HG02884 (cell line): ENCODE measurements at regions not wholly inside any gene's neighbourhood (a gene's known extent, or its start where the extent isn't known, plus 50 kb on each side); places are given as distances from the start of the nearest gene placed in this dataset.
"Not testable (repeated sequence)": the region's sequence is repeated elsewhere in the genome, so short reads cannot be mapped to it uniquely, and the experiment has no call there.

ENCODE experiments used
- ATAC-seq: cut with Tn5 transposase; IDR thresholded peaks from one replicate; pipeline ENCODE4 v1.9.1; 2021; ENCODE audit warnings: mild to moderate bottlenecking, moderate library complexity; ENCODE audit not compliant: unreplicated experiment

DNA sequence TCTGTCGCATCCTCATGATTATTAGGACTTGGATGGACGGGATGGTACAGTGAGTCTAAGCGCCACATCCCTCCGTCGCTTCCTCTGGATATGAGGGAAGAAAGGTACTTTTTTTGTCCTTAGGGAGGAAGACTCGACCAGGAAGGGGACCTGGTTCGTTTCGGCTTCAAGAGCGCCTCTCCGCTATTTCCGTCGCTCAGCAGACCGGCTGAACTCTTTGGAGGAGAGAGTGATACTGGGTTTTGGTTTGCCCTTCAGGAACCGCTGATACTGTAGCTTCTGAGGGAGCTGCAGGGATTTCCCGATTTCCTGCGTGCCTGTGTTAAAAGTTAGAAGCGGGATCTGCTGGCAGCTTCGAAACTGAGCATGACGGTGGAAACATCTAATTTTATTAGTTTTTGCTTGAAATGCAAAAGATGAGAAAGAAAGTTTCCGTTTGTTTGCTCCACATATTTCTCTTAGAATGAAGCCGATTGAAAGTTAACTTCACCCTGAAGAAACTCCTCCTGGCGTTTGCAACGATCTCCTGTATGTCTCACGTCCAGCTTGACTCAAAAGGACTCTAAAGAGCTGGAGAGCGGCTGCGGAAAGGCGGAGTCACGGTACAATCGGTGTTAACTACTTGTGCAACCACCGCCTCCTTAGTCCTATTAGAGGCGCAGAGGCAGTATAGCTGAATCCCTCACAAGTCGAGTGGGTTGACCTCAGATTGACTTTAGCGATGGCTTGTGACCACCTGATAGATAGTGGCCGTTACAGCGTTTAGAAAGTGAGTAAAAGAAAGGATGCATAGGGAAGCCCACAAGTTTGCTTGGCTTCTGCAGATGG, 129.4 kb downstream of the TRIM27 start:
- ATAC-seq: no peak

DNA sequence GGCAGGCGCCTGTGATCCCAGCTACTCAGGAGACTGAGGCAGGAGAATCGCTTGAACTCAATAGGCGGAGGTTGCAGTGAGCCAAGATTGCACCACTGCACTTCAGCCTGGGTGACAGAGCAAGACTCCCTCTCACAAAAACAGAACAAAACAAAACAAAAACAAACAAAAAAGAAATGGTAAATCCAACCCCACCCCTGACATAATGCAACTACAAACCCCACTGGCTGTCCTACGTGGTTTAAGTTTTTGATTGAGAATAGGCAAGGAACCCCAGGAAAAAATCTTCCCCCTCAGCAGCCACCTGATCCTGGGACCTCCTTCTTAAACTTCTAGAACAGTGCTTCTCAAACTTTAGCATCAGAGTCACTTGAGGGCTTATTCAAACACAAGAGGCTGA, 123.1 kb downstream of the TRIM27 start:
- ATAC-seq: not testable (repeated sequence)

DNA sequence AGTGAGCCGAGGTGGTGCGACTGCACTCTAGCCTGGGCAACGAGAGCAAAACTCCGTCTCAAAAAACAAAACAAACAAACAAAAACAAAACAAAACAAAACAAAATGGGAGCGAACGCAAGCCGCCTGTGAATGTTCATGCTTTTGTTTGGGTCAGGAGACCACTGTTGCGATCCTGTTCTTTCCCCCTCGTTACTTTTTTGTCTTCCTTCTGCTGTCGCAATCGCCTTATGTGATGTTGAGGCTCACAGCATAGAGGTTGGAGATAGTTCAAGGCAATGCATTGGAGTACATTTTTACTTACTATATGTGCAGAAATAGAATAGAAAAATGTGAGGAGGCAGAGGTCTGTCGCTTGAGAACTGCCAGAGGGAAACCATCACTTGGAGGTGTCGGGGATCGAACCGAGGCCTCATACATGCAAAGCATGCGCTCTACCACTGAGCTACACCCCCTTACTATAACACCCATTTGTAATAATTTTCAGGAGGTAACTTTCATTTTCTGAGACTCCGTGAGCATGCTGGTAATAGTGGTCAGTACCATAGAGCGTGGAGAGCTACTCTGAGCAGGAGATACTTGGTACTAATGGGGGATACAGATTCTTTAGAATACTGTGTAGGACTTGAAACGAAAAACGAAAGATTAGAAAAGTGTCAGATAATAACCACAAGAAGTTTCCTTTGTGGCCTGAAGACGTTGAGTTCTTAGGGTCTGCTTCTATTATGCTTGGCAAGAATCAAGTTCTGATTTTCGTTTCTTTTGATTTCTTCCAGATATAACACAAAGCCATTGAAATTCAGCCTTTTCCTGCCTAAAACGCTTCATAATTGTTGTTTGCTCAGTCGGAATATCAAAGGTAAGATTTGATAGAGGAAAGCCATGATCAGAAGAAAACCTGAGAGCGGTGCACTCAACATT, 121.1 kb downstream of the TRIM27 start:
- peak; percentile 73 for ATAC-seq

DNA sequence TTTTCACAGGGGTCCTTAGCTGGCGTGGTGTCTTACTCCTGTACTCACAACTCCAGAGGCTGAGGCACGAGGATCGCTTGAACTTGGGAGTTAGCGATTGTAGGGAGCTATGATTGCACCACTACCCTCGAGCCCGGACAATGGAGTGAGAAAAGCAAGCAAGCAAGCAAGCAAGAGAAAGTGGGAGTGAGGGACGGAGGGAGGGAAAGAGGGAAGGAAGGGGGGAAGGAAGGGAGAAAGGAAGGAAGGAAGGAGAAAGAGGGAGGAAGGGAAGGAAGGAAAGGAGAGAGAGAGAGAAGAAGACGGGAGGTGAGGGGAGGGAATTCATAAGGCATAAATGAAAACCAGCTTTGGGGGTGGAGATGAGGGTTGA, 120.5 kb downstream of the TRIM27 start:
- ATAC-seq: no peak

DNA sequence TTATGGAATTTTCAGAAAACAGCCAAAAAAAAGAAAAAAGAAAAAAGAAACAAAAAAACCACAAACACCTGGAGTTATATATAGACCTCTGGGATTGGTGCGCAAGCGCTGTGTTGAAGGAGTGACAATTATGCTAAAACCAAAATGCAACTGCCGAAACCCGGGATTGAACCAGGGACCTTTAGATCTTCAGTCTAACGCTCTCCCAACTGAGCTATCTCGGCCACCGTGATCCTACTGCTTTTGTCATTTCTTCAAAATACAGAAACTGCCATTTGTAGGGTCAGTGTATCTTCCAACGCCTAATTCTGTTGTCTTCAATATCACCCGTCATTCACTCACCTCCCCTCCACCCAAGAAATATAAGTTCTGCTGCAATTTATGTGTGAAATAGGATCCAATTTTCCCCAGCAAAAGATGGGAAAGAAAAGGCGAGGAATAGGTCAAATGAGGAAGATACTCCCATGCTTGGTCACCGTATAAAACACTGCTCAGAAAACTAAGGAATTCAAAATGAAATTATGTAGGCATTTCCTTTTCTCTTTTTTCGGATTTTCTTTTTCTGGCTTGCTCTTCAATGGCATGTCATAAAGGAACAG, 116.0 kb downstream of the TRIM27 start:
- ATAC-seq: no peak

DNA sequence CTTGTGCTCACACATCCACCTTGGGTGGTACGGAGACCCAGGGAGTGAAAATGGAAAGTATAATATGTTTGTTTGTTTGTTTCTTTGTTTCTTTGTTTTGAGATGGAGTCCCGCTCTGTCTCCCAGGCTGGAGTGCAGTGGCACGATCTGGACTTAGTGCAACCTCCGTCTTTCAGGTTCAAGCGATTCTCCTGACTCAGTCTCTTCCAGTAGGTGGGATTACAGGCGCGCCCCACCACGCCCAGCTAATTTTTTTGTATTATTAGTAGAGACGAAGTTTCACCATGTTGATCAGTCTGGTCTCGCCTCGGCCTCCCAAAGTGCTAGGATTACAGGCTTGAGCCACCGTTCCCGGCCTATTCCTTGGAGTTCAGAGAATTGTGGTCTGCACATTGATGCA, 115.4 kb downstream of the TRIM27 start:
- ATAC-seq: no peak

DNA sequence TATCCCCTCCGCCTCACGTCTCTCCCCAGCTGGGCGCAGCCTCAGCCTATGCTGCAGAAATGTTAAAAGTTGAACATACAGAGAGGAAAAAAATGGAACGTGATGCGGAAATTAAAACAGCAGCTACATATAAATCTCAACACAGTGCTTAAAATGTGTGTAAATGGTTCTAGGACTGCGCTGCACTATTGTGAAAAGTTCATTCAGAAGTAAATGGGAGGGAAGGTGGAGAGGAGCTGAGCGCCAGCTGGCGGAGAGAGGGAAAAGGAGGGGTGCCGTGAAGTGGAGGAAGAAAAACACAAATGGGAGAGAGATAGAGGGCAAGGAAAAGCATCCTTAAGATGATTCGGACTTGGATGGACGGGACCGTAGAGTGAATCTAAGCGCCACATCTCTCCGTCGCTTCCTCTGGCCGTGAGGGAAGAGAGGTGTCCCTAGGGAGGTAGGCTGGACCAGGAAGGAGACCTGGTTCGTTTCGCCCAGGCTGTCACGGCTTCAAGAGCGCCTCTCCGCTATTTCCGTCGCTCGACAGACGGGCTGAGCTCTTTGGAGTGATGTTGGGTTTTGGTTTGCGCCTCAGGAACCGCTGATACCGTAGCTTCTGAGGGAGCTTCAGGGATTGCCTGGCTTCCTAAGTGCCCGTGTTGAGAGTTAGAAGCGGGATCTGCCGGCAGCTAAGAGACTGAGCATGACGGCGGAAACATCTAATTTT, 113.7 kb downstream of the TRIM27 start:
- ATAC-seq: no peak

DNA sequence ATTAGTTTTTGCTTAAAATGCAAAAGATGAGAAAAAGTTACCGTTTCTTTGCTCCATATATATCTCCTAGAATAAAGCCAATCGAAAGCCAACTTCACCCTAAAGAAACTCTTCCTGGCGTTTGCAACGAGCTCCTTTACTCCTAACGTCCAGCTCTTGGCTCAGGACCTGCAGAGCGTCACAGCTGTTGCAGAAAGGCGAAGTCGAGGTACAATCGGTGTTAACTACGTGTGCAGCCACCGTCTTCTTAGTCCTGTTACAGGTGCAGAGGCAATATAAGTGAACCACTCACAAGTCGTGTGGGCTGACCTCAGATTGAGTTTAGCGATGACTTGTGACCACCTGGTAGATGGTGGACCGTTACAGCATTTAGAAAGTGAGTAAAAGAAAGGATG, 113.1 kb downstream of the TRIM27 start:
- no peak for ATAC-seq

DNA sequence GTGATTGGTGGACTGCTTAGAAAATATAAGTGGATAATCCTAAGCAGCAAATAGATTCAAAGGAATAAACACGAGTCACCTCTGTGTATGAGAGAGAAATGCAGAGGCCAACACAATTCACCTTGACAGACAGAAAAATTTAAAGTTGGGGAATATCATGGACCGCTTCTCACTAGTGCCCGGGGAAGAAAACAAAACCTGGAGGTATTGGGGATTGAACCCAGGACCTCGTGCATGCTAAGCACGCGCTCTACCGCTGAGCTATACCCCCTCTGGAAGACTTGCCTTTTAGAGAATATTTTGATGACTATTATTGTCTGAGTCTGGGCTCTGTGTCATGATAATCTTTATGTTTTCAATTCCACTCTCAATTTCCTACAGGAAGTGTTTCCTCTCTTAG, 111.9 kb downstream of the TRIM27 start:
- ATAC-seq: no peak

DNA sequence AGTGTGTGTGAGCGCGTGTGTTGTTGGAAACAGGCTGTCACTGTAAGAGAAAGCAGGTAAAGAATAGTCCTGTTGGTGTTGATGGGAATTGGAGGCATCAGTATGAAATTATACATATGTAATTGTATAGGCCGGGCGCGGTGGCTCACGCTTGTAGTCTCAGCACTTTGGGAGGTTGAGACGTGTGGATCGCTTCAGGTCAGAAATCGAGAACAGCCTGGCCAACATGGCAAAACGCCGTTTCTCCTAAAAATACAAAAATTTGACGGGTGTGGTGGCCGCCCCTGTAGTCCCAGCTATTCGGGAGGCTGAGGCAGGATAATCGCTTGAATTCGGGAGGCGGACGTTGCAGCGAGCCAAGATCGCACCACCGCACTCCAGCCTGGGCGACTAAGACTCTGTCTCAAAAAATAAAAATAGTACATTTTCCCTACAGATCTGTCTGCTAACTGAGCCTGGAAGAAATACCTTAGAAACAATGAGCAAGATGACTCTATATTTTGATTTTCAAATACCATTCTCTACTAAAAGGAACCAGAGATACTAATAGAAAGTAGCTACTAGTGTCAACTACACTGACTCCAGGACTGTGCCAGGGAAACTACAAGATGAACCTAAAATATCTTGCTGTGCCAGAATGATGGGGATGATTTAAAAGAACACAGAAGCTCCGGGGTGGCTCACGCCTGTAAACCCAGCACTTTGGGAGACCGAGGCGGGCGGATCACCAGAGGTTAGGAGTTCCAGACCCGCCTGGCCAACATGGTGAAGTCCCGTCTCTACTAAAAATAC, 110.8 kb downstream of the TRIM27 start:
- ATAC-seq: no peak

DNA sequence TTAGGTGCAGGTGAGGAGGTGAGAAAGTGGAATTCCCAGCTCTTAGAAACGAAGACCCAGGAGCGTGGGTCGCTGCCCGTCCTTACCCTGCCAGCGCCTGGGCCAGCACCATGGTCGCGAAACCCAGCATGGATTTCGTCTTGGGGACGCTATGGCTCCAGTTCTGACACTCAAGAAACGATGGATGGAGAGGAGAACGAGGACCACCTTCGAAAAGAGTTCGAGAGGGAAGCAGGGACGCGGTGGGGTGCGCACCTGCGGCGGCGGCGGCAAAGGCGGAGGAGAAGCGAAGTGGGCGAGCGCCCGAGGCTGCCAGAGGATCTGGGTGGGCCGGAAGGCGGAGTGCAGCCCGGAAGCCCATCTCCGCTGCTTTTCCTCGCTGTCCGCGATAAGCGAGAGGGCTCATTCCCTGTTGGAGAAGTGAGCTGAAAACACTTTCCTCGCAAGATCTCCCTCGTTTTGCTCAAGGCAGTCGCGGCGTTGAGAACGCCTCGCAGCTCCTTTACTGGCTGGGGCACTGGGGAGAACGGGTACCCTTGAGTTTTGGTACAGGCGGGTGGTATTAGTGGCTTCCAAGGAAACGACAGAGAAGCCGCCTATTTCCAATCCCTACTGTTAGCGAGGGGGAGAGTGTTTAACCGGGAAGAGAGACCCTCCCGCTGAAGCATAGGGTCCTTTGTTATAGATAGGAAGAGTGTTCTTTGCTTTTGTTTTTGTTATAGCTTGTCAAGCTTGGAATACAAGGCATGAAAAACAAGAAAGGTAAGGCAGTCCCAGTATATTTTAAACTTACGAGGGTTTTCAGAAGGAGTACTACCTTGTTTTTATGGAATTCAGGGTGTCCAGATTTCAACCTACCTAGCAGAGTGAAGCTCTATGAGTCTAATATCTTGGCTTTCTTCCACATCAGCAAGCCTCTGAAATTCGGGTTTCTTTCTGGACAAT, 109.5 kb downstream of the TRIM27 start:
- no peak for ATAC-seq

DNA sequence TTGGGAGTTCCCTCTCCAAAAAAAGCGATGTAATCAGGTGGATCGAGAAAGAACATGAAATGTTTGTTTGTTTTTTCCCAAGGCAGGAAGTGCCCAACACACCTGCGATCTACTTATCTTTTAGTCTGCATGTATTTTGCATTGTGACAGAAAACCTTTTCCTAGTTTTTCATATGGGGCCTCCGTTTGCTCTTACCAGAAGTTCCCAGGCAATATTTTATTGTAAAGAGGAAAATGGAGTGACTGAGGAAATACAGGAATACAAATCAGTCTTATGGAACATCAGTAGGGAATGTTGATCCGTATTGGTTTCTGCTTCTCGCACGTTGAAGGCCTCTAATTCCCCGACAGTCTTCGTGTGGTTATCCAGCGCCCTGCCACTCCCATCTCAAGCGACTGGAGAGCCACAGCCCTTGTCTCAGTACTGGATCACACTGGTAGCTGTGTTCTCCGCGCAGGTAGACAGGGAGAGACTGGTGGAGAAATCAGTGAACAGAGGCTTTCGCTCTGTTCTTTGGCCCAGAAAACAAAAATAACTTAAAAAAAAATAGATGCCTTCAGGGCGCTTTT, 107.4 kb downstream of the TRIM27 start:
- ATAC-seq: no peak

DNA sequence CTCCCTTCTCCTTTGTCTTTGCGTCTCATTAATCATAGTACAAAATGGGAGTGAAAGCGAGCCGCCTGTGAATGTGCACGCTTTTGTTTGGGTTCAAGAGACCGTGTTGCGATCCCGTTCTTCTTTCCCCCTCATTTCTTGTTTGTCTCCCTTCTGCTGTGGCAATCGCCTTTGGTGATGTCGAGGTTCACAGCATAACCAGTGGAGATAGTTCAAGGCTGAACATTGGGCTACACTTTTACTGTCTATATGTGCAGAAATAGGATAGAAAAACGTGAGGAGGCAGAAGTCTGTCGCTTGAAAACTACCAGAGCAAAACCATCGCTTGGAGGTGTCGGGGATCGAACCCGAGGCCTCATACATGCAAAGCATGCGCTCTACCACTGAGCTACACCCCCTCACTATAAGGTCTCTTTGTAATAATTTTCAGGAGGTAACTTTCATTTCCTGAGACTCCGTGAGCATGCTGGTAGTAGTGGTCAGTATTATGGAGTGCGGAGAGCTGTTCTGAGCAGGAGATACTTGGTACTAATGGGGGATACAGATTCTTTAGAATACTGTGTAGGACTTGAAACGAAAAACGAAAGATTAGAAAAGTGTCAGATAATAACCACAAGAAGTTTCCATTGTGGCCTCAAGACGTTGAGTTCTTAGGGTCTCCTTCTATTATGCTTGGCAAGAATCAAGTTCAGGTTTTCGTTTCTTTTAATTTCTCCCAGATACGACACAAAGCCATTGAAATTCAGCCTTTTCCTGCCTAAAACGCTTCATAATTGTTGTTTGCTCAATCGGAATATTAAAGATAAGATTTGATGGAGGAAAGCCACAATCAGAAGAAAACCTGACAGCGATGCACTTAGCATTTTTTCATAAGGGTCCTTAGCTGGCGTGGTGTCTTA, 106.6 kb downstream of the TRIM27 start:
- ATAC-seq: peak; percentile 60

DNA sequence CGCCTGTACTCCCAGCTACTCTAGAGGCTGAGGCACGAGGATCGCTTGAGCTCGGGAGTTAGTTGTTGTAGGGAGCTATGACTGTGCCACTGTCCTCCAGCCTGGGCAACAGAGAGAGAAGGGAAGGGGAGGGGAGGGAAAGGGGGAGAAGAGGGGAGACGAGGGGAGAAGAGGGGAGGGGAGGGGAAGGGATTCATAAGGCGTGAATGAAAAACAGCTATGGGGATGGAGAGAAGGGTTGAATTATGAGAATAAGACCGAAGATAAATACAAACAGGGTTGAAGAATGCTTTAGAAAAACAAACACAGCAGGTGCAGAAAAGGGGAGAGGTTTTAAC, 106.0 kb downstream of the TRIM27 start:
- ATAC-seq: no peak

DNA sequence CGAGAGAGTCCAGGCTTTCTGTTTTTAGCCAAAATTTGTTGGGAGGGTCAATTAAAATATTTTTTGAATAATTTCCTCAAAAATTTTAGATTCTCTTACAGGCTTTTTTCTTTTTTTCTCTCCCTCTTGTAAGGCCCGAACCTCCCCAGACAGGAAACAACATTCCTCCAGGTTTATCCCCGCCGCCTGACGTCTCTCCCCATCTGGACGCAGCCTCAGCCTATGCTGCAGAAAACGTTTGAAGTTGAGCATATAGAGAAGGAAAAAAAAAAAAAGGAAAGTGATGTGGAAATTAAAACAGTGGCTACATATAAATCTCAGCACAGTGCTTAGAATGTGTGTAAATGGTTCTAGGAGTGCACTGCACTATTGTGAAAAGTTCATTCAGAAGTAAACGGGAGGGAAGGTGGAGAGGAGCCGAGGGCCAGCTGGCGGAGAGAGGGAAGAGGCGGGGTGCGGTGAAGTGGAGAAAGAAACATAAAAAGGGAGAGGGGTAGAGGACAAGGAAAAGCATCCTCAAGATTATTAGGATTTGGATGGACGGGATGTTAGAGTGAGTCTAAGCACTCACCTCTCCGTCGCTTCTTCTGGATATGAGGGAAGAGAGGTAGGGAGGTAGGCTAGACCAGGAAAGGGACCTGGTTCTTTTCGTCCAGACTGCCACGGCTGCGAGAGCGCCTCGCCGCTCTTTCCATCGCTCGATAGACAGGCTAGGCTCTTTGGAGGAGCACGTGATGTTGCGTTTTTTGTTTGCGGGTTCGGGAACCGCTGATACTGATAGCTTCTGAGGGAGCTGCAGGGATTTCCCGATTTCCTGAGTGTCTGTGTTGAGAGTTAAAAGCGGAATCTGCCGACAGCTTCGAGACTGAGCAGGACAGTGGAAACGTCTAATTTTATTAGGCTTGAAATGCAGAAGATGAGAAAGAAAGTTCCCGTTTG, 98.7 kb downstream of the TRIM27 start:
- ATAC-seq: no peak

DNA sequence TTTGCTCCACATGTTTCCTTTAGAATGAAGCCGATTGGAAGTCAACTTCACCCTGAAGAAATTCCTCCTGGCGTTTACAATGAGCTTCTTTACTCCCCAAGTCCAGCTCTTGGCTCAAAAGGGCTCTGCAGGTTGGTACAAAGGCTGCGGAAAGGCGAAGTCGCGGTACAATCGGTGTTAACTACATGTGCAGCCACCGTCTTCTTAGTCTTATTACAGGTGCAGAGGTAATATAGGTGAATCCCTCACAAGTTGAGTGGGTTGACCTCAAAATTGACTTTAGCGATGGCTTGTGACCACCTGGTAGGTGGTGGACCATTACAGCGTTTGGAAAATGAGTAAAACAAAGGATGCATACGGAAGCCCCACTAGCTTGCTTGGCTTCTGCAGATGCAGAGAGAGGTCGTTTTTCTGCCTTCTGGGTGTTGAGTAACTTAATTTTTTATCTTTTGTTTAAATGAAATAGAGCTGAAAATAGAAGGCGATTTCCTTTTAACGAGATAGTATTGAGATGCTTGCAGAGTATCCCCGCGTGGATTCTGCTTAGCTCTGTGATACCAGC, 98.0 kb downstream of the TRIM27 start:
- no peak for ATAC-seq
